ENCODE measurements at regions not wholly inside any gene's neighbourhood (a gene's known extent, or its start where the extent isn't known, plus 50 kb on each side); places are given as distances from the start of the nearest gene placed in this dataset.
"Not testable (repeated sequence)": the region's sequence is repeated elsewhere in the genome, so short reads cannot be mapped to it uniquely, and the experiment has no call there.

DNA sequence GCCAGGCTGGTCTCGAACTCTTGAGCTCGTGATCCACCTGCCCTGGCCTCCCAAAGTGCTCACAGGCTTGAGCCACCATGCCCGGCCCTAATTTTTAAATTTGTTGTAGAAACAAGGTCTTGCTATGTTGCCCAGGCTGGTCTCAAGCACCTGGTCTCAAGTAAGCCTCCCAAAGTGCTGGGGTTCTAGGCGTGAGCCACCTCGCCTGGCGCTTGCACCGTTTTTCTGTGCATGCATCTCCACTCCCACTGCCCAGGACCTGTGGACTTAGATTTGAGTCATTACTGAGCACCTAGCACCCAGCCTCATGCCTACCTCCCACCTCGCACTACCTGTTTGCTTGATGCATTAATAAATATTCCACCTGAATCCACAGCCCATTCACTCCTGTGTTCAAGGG is 1359.1 kb downstream of the CDH12 start:
- not testable (repeated sequence) for DNase-seq (ENCODE audit: low read depth)

DNA sequence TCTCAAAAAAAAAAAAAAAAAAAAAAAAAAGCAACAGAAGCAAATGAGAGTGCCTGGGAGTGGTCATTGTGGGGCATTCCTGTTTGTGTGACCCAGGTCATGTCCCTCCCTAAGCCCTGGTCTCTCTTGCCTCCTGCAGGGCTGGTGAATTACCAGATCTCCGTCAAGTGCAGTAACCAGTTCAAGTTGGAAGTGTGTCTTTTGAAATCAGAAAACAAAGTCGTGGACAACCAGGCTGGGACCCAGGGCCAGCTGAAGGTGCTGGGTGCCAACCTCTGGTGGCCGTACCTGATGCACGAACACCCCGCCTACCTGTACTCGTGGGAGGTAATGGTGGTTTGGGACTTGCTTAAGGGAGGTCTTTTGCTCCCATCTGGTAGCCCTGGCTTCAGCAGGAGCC is 1362.0 kb downstream of the CDH12 start:
- not testable (repeated sequence) for H3K4me3 ChIP-seq (ENCODE audit: low read depth, low read length); DNase-seq (ENCODE audit: low read depth)

More for the DNA sequence above, 1359.1 kb downstream of the CDH12 start:
- not testable (repeated sequence) for H3K4me3 ChIP-seq (ENCODE audit: low read depth, low read length)

GRCh38 chr5:21488828-21489227 is 1364.3 kb downstream of the CDH12 start:
- not testable (repeated sequence) for DNase-seq (ENCODE audit: low read depth); H3K4me3 ChIP-seq (ENCODE audit: low read depth, low read length)

DNA sequence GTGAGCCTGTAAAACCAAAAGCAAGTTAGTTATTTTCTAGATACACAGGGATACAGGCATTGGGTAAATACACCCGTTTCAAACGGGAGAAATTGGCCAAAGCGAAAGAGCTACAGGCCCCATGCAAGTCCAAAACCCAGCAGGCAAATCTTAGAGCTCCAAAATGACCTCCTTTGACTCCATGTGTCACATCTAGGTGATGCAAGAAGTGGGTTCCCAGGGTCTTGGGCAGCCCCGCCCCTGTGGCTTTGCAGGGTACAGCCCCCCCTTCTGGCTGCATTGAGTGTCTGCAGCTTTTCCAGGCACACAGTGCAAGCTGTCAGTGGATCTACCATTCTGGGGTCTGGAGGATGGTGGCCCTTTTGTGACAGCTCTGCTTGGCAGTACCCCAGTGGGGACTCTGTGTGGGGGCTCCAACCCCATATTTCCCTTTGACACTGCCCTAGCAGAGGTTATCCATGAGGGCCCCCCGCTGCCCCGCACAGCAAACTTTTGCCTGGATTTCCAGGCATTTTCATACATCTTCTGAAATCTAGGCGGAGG is 1367.6 kb downstream of the CDH12 start:
- TF ChIP-seq, protein P1, sequence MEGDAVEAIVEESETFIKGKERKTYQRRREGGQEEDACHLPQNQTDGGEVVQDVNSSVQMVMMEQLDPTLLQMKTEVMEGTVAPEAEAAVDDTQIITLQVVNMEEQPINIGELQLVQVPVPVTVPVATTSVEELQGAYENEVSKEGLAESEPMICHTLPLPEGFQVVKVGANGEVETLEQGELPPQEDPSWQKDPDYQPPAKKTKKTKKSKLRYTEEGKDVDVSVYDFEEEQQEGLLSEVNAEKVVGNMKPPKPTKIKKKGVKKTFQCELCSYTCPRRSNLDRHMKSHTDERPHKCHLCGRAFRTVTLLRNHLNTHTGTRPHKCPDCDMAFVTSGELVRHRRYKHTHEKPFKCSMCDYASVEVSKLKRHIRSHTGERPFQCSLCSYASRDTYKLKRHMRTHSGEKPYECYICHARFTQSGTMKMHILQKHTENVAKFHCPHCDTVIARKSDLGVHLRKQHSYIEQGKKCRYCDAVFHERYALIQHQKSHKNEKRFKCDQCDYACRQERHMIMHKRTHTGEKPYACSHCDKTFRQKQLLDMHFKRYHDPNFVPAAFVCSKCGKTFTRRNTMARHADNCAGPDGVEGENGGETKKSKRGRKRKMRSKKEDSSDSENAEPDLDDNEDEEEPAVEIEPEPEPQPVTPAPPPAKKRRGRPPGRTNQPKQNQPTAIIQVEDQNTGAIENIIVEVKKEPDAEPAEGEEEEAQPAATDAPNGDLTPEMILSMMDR (IDR thresholded peaks at IDR 0.05; ENCODE audit: insufficient read depth, low read length), result peak; percentile 10
- DNase-seq (ENCODE audit: low read depth), result not testable (repeated sequence)

DNA sequence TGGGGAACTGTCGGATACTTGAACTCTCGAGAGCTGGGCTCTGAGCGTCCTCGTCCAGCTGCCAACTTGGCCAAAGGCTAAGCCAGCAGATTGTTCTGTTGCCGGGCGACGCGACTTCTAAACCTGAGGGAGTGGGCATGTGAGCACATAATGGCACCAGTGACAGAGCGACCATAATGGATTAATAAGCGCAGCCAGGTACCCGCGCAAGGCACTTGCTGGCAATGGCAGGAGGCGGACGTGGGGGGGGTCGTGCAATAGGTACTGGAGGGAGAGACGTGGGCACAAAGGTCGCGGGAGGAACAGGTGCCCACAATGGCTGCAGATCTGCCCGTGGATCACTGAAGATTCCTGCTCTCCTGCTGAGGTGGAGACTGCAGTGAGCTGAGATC is 1368.7 kb downstream of the CDH12 start:
- H3K4me3 ChIP-seq (ENCODE audit: low read depth, low read length); DNase-seq (ENCODE audit: low read depth): not testable (repeated sequence)

More for the DNA sequence above, 1367.6 kb downstream of the CDH12 start:
- H3K4me3 ChIP-seq (ENCODE audit: low read depth, low read length), result not testable (repeated sequence)

- DNase-seq (ENCODE audit: low read depth); H3K4me3 ChIP-seq (ENCODE audit: low read depth, low read length): not testable (repeated sequence)
Measured at GRCh38 chr5:21483790-21484497, 1369.2 kb downstream of the CDH12 start.

DNA sequence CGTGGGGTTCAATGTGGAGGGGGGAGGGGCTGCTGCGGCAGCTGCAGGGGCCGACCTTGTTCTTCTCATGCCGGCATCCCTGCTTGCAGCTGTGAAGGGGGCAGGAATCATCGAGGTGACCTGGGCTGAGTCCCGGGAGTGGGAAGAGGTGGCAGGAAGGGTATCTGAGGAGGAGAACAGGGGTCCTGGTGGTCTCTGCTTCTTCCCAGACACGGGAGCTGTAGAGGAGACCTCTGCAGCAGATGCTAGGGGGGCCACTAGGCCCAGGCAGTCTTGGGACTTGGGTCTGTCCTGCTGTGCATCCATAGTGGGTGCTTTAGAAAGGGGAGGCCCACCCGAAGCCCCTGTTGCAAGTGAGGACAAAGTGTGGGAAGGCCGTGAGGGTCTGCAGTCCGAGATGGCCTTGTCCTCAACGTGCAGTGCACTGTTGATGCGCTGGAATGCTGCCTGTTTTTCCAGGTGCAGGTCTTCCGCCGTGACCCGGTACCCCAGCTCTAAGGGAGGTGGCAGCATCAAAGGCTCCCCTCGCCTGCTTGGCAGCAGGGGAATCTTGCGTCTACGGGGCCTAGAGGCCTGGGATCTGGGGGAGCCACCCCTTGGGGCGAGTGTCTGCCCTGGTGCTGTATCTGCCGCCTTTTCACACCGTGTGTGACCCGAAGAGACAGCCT is 1370.0 kb downstream of the CDH12 start:
- not testable (repeated sequence) for H3K4me3 ChIP-seq (ENCODE audit: low read depth, low read length); DNase-seq (ENCODE audit: low read depth)

DNA sequence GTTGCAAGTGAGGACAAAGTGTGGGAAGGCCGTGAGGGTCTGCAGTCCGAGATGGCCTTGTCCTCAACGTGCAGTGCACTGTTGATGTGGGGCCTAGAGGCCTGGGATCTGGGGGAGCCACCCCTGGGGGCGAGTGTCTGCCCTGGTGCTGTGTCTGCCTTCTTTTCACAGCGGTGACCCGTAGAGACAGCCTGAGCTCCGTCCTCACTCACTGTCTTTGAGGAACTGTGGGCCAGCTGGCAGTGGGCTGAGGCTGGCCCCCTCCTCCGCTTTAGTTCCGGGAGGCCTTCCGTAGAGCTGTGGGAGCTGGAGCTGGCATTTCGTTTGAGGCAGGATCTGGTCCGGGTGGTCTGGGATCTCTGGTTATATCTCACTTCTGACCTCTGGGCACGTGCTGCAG is 1370.6 kb downstream of the CDH12 start:
- H3K4me3 ChIP-seq (ENCODE audit: low read depth, low read length); DNase-seq (ENCODE audit: low read depth): not testable (repeated sequence)

DNA sequence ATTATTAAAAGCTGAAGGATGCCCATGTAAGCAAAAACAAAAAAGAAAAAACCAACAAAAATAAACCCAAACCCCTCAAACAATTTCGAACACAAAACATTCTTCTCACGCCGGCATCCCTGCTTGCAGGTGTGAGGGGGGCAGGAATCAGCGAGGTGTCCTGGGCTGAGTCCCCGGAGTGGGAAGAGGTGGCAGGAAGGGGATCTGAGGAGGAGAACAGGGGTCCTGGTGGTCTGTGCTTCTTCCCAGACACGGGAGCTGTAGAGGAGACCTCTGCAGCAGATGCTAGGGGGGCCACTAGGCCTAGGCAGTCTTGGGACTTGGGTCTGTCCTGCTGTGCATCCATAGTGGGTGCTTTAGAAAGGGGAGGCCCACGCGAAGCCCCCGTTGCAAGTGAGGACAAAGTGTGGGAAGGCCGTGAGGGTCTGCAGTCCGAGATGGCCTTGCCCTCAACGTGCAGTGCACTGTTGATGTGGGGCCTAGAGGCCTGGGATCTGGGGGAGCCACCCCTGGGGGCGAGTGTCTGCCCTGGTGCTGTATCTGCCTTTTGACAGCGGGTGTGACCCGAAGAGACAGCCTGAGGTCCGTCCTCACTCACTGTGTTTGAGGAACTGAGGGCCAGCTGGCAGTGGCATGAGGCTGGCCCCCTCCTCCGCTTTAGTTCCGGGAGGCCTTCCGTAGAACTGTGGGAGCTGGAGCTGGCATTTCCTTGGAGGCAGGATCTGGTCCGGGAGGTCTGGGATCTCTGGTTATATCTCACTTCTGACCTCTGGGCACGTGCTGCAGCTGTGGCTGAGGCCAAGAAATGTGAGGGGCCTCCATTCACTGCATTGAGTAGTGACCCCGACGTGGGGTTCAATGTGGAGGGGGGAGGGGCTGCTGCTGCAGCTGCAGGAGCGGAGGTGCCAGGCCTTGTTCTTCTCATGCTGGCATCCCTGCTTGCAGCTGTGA is 1371.5 kb downstream of the CDH12 start:
- not testable (repeated sequence) for H3K4me3 ChIP-seq (ENCODE audit: low read depth, low read length); DNase-seq (ENCODE audit: low read depth)

DNA sequence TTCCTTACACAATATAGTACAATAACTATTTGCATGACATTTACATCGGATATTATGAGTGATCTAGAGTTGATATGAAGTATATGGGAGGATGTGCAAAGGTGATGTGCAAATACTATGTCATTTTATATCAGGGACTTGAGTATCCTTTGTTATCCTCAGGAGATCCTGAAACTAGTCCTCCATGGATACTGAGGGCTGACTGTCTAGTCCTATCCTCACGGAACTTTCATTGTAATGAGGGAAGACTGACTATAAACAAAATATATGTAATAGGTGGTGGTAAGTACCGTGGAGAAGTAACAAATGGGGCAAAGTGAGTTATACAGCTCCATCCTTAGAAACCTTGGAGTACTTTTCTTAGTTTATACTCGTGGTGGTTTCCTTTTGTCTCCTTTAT is 1373.1 kb downstream of the CDH12 start:
- H3K4me3 ChIP-seq (ENCODE audit: low read depth, low read length); DNase-seq (ENCODE audit: low read depth): not testable (repeated sequence)

GRCh38 chr5:21473981-21474380 is 1379.2 kb downstream of the CDH12 start:
- DNase-seq (ENCODE audit: low read depth); H3K4me3 ChIP-seq (ENCODE audit: low read depth, low read length): not testable (repeated sequence)

GRCh38 chr5:21473436-21473835 is 1379.7 kb downstream of the CDH12 start:
- DNase-seq (ENCODE audit: low read depth), result not testable (repeated sequence)

GRCh38 chr5:21471691-21472090 is 1381.5 kb downstream of the CDH12 start:
- DNase-seq (ENCODE audit: low read depth); H3K4me3 ChIP-seq (ENCODE audit: low read depth, low read length): not testable (repeated sequence)

More at GRCh38 chr5:21473436-21473835, 1379.7 kb downstream of the CDH12 start:
- H3K4me3 ChIP-seq (ENCODE audit: low read depth, low read length), result not testable (repeated sequence)
